Muscle layer of colon (tissue), 2 donors: ENCODE measurements at regions not wholly inside any gene's neighbourhood (a gene's known extent, or its start where the extent isn't known, plus 50 kb on each side); places are given as distances from the start of the nearest gene placed in this dataset.

Experiments
- H3K27ac ChIP-seq: one replicate; pipeline ENCODE4 v1.7.0; 2013; ENCODE audit warnings: low read depth, mild to moderate bottlenecking, low read length, moderate library complexity
- H3K27me3 ChIP-seq, 2 donors: one replicate each; pipeline ENCODE4 v1.7.0; 2013; ENCODE audit warnings: low read length in 2 of 2, mild to moderate bottlenecking in 2 of 2; ENCODE audit not compliant: insufficient read depth in 2 of 2, control insufficient read depth in 1 of 2
- H3K36me3 ChIP-seq: one replicate; pipeline ENCODE4 v1.7.0; 2013; ENCODE audit warnings: mild to moderate bottlenecking, low read length; ENCODE audit not compliant: insufficient read depth
- H3K4me1 ChIP-seq: one replicate; pipeline ENCODE4 v1.7.0; 2013; ENCODE audit warnings: mild to moderate bottlenecking, low read length; ENCODE audit not compliant: insufficient read depth
- H3K4me3 ChIP-seq, 2 donors: one replicate each; pipeline ENCODE4 v1.7.0; 2013; ENCODE audit warnings: low read length in 2 of 2, low read depth in 1 of 2, mild to moderate bottlenecking in 1 of 2, moderate library complexity in 1 of 2
- H3K9ac ChIP-seq: one replicate; pipeline ENCODE4 v1.7.0; 2013; ENCODE audit warnings: low read length
- H3K9me3 ChIP-seq: one replicate; pipeline ENCODE4 v1.7.0; 2013; ENCODE audit warnings: mild to moderate bottlenecking, low read length
- donor health status: abdominal sarcoma.
- donor health status: Adenocarcinoma of cecum.

GRCh38 chr7:120164-120991 is 72.0 kb upstream of the FAM20C start:
- H3K27ac ChIP-seq: no peak overlapping the region
- H3K9ac ChIP-seq: no peak overlapping the region
- H3K4me1 ChIP-seq: peaks cover 17% of the 10 kb centered on the region
- H3K27me3 ChIP-seq: no peaks in the 10 kb centered on the region
- H3K4me3 ChIP-seq: no peak overlapping the region
- no peaks in the 10 kb centered on the region for H3K9me3 ChIP-seq
- no peaks in the 10 kb centered on the region for H3K36me3 ChIP-seq

- Histone ChIP-seq H3K9ac (no peak overlapping the region), H3K9me3 (no peaks in the 10 kb centered on the region), H3K4me3 (no peak overlapping the region), H3K27me3 (no peaks in the 10 kb centered on the region), H3K4me1 (peaks cover 10% of the 10 kb centered on the region), H3K27ac (no peak overlapping the region), H3K36me3 (no peaks in the 10 kb centered on the region)
Observed at GRCh38 chr7:121002-121785, 71.2 kb upstream of the FAM20C start.

GRCh38 chr7:123237-123636 is 69.1 kb upstream of the FAM20C start:
- no peaks in the 10 kb centered on the region for H3K36me3 ChIP-seq
- H3K4me1 ChIP-seq: peaks cover 5% of the 10 kb centered on the region
- H3K27me3 ChIP-seq: no peaks in the 10 kb centered on the region
- H3K9me3 ChIP-seq: no peaks in the 10 kb centered on the region
- no peak overlapping the region for H3K9ac ChIP-seq
- no peak overlapping the region for H3K27ac ChIP-seq
- no peak overlapping the region for H3K4me3 ChIP-seq

GRCh38 chr7:124130-124949 is 68.0 kb upstream of the FAM20C start:
- Histone ChIP-seq H3K27ac (no peak overlapping the region), H3K4me1 (peaks cover 8% of the 10 kb centered on the region), H3K4me3 (no peak overlapping the region), H3K27me3 (no peaks in the 10 kb centered on the region), H3K9me3 (no peaks in the 10 kb centered on the region), H3K9ac (no peak overlapping the region), H3K36me3 (no peaks in the 10 kb centered on the region)

GRCh38 chr7:125061-125475 is 67.3 kb upstream of the FAM20C start:
- H3K27me3 ChIP-seq: no peaks in the 10 kb centered on the region
- peaks cover 8% of the 10 kb centered on the region for H3K4me1 ChIP-seq
- H3K9me3 ChIP-seq: no peaks in the 10 kb centered on the region
- H3K36me3 ChIP-seq: no peaks in the 10 kb centered on the region
- H3K4me3 ChIP-seq: no peak overlapping the region
- no peak overlapping the region for H3K9ac ChIP-seq
- H3K27ac ChIP-seq: no peak overlapping the region

- Histone ChIP-seq H3K4me1 (peaks cover 14% of the 10 kb centered on the region), H3K4me3 (no peak overlapping the region), H3K9ac (no peak overlapping the region), H3K36me3 (no peaks in the 10 kb centered on the region), H3K9me3 (no peaks in the 10 kb centered on the region), H3K27ac (no peak overlapping the region), H3K27me3 (no peaks in the 10 kb centered on the region)
Observed at GRCh38 chr7:125661-126060, 66.7 kb upstream of the FAM20C start.

- H3K9me3 ChIP-seq: no peaks in the 10 kb centered on the region
- no peak overlapping the region for H3K9ac ChIP-seq
- H3K4me1 ChIP-seq: peaks cover 20% of the 10 kb centered on the region
- no peaks in the 10 kb centered on the region for H3K27me3 ChIP-seq
- no peak overlapping the region for H3K27ac ChIP-seq
- H3K36me3 ChIP-seq: no peaks in the 10 kb centered on the region
- H3K4me3 ChIP-seq: no peak overlapping the region
Observed at GRCh38 chr7:126368-126767, 66.0 kb upstream of the FAM20C start.

GRCh38 chr7:127064-127598 is 65.2 kb upstream of the FAM20C start:
- no peak overlapping the region for H3K4me3 ChIP-seq
- no peaks in the 10 kb centered on the region for H3K27me3 ChIP-seq
- H3K9ac ChIP-seq: no peak overlapping the region
- H3K36me3 ChIP-seq: no peaks in the 10 kb centered on the region
- peaks cover 28% of the 10 kb centered on the region for H3K4me1 ChIP-seq
- H3K27ac ChIP-seq: no peak overlapping the region
- H3K9me3 ChIP-seq: no peaks in the 10 kb centered on the region

- no peaks in the 10 kb centered on the region for H3K9me3 ChIP-seq
- H3K27me3 ChIP-seq: no peaks in the 10 kb centered on the region
- H3K4me1 ChIP-seq: peaks cover 28% of the 10 kb centered on the region
- H3K9ac ChIP-seq: no peak overlapping the region
- H3K36me3 ChIP-seq: no peaks in the 10 kb centered on the region
- no peak overlapping the region for H3K4me3 ChIP-seq
- H3K27ac ChIP-seq: no peak overlapping the region
Observed at GRCh38 chr7:128171-129080, 63.9 kb upstream of the FAM20C start.

- no peak overlapping the region for H3K9ac ChIP-seq
- no peaks in the 10 kb centered on the region for H3K36me3 ChIP-seq
- peaks cover 28% of the 10 kb centered on the region for H3K4me1 ChIP-seq
- H3K27me3 ChIP-seq: no peaks in the 10 kb centered on the region
- peak overlapping the region in 1 of 2 donors; percentile 12 for H3K4me3 ChIP-seq
- H3K9me3 ChIP-seq: no peaks in the 10 kb centered on the region
- H3K27ac ChIP-seq: peak overlapping the region; percentile 5
Observed at GRCh38 chr7:129366-130221, 62.8 kb upstream of the FAM20C start.
